Natural killer cell treated with Interleukin-12 subunit alpha and Interleukin-12 subunit beta and Interleukin-15 and Interleukin-18, amount 100 ng/mL, for 72 hours (primary cell): ENCODE measurements at regions not wholly inside any gene's neighbourhood (a gene's known extent, or its start where the extent isn't known, plus 50 kb on each side); places are given as distances from the start of the nearest gene placed in this dataset.

Experiments used
- ATAC-seq, 2 donors: fragments of 150-1000 bp; cut with Tn5 transposase in 1 of 2; sonication (Bioruptor Pico), chemical (Tn5 transposase) in 1 of 2; 2 replicates each; pipeline ENCODE4 v1.10.0; 2021
- DNase-seq: peaks from one replicate; pipeline ENCODE4 v3.0.0; 2022; ENCODE audit warnings: low spot score
- H3K27ac Mint-ChIP-seq, 2 donors: 1 replicate in 1 of 2; 2 replicates in 1 of 2; pipeline ENCODE4 v1.8.0; 2022; ENCODE audit warnings: mixed read lengths in 2 of 2, mild to moderate bottlenecking in 1 of 2, moderate library complexity in 1 of 2
- H3K27me3 Mint-ChIP-seq, 2 donors: 1 replicate in 1 of 2; 2 replicates in 1 of 2; pipeline ENCODE4 v1.8.0; 2022; ENCODE audit warnings: mixed read lengths in 2 of 2
- H3K36me3 Mint-ChIP-seq: one replicate; pipeline ENCODE4 v1.8.0; 2022; ENCODE audit warnings: mixed read lengths
- H3K4me1 Mint-ChIP-seq, 2 donors: 1 replicate in 1 of 2; 2 replicates in 1 of 2; pipeline ENCODE4 v1.8.0; 2022; ENCODE audit warnings: low read depth in 2 of 2, mixed read lengths in 2 of 2, mild to moderate bottlenecking in 1 of 2
- H3K4me3 Mint-ChIP-seq: one replicate; pipeline ENCODE4 v1.8.0; 2022; ENCODE audit warnings: mixed read lengths
- H3K9me3 Mint-ChIP-seq: 2 replicates; pipeline ENCODE4 v1.8.0; 2022; ENCODE audit warnings: mixed read lengths

DNA sequence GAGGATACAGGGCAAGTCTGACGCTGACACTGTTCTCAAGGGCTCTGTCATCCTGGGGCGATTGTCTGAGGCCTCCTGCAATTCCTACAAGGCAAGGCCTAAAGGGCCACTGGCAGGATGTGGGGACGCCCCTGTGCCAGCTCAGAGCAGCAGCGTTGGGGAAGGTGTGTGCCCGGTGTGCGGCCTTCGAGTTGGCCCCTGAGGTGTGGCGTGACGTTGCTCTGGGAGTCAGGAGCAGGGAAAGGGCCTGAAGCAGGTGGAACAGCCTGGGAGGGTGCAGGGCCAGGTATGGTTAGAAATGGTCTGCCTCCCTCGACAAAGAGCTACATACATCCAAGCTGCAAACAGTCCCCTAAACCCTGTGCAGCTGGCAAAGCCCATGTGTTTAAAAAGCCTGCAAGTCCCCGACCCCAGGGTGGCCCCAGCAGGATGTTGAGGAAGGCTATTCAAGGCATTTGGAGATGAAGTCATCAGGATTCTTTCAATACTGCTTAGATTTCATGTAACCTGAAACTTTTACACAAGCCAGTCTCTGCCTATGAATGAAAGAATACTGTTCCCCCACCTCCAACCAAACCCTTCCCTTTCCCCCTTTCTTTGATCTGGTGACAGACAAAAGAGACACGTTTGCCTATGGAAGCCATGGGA, 142.5 kb upstream of the TNS3 start:
- DNase-seq: no peak
- Mint-ChIP-seq H3K9me3 (no peaks in the 10 kb centered on the region), H3K27ac (no peak overlapping the region), H3K4me1 (no peaks in the 10 kb centered on the region), H3K36me3 (no peaks in the 10 kb centered on the region), H3K27me3 (peaks cover 2 to 5% of the 10 kb centered on the region in 2 donors), H3K4me3 (no peak overlapping the region)
- no peak for ATAC-seq

DNA sequence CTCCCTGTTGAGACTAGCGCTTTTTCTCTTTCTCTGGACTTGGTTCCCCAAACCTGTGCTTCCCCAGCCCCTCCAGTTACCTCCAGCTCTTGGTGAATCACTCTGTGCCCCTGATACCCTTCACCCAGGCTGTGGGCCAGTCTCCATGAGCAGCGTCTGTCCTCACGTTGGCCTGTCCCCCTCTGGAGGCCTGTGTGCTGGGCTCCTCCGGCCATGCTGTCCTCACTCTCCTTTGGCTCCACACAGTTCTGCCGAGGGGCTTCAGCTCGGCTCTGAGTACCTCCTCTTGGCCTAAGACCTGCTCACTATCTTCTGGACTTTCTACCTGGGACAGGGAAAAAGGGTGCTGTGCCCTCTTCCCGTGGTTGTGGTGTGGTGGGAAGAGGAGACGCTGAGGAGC, 140.2 kb upstream of the TNS3 start:
- peak in 1 of 2 donors; percentile 36 for ATAC-seq
- Mint-ChIP-seq H3K36me3 (no peaks in the 10 kb centered on the region), H3K27me3 (peaks cover 2 to 7% of the 10 kb centered on the region in 2 donors), H3K9me3 (no peaks in the 10 kb centered on the region), H3K4me3 (no peak overlapping the region), H3K4me1 (no peaks in the 10 kb centered on the region), H3K27ac (no peak overlapping the region)
- no peak for DNase-seq

DNA sequence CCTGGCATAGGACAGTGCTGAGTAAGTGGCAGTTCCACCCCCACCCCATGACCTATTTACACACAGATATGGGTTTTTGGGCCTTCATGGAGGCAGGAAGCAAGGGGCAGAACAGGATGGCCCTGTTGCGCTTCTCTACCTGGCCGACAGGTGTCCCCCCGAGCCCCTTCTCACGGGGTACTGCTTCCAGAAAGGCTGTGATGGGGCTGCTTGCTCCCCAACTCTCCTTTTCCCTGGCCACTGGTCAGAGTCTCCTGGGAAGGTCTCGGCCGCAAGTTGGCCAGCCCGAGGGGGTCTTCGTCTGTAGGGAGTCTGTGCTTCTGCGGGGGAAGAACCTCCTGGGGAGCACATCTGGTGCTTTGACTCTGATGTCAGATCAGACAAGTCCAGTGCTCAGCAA, 139.8 kb upstream of the TNS3 start:
- Mint-ChIP-seq H3K4me1 (no peaks in the 10 kb centered on the region), H3K27ac (no peak overlapping the region), H3K36me3 (no peaks in the 10 kb centered on the region), H3K27me3 (peaks cover 2 to 7% of the 10 kb centered on the region in 2 donors), H3K4me3 (no peak overlapping the region), H3K9me3 (no peaks in the 10 kb centered on the region)
- ATAC-seq (no peak), DNase-seq (no peak)

DNA sequence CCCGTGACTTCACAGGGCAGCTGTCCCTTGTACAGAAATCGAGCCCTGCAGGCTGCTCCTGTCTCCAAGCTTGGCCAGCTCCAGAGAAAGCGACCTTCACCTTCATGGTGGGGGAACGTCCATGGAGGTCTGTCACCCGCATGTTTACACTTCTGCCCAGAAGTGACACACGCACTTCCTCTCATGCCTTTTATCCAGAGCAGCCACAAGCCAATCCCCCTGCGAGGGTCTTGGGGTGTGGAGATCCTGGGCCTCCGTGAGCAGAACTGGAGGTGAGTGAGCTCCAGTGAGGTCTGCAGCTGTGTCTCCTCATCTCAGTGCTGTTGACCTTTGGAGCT, 139.0 kb upstream of the TNS3 start:
- no peaks in the 10 kb centered on the region for H3K4me1 Mint-ChIP-seq
- H3K27ac Mint-ChIP-seq: no peak overlapping the region
- H3K4me3 Mint-ChIP-seq: no peak overlapping the region
- ATAC-seq (no peak), DNase-seq (no peak)
- no peaks in the 10 kb centered on the region for H3K9me3 Mint-ChIP-seq
- peaks cover 0 to 7% of the 10 kb centered on the region in 2 donors for H3K27me3 Mint-ChIP-seq
- H3K36me3 Mint-ChIP-seq: no peaks in the 10 kb centered on the region

DNA sequence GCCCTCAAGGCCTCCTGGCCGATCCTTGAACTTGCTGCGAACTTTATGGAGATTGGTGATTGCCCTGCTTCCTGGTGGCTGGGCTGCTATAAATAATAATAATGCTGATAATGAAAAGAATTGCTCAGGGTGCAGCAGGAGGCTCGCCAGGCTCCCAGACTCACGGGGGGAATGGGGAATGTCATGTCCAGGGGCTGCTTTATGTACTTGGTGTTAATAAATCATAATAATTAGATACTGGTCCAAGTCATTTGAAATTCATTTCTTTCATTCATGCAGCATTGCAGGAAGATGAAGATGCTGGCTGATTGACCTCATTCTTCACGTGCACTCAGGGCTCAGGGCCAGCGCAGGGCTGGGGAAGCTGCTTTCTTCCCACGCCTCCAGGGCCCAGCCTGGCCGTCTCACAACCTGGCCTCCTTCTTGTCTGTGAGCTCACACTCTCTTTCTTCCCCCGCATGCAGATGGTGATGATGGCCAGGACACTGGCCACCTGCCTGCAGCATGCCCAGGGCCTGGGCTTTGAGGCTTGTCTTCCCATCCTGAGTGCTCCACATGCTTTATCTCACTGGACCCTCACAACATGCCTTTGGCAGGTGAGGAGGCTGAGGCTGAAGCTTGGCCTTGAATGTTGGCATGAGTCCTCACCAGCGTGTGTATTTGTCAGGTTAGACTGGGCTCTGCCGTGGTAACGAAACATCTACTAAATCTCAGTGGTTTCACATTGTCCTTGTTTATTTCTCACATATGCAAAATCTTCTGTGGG, 138.4 kb upstream of the TNS3 start:
- Mint-ChIP-seq H3K4me1 (no peaks in the 10 kb centered on the region), H3K27me3 (peaks cover 0 to 7% of the 10 kb centered on the region in 2 donors), H3K36me3 (no peaks in the 10 kb centered on the region), H3K27ac (no peak overlapping the region), H3K4me3 (no peak overlapping the region), H3K9me3 (no peaks in the 10 kb centered on the region)
- DNase-seq (no peak), ATAC-seq (peak in 1 of 2 donors; percentile 36)

DNA sequence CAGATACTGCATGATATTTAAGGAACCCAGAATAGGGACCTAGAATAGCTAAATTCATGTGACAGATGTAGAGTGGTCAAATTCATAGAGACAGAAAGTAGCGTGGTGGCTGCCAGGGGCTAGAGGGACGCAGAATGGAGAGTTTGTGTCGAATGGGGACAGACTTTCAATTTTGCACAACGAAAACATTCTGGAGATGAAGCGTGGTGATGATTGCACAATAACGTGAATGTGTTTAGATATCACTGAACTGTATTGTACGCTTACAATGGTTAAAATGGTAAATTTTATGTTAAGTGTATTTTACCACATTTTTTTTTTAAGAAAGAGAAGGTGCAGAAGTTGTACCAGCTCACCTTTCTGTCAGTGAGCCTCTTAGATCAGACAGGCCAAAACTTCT, 137.8 kb upstream of the TNS3 start:
- peaks cover 0 to 7% of the 10 kb centered on the region in 2 donors for H3K27me3 Mint-ChIP-seq
- no peaks in the 10 kb centered on the region for H3K36me3 Mint-ChIP-seq
- DNase-seq: no peak
- no peak overlapping the region for H3K27ac Mint-ChIP-seq
- H3K9me3 Mint-ChIP-seq: no peaks in the 10 kb centered on the region
- no peak overlapping the region for H3K4me3 Mint-ChIP-seq
- H3K4me1 Mint-ChIP-seq: no peaks in the 10 kb centered on the region
- ATAC-seq: no peak

DNA sequence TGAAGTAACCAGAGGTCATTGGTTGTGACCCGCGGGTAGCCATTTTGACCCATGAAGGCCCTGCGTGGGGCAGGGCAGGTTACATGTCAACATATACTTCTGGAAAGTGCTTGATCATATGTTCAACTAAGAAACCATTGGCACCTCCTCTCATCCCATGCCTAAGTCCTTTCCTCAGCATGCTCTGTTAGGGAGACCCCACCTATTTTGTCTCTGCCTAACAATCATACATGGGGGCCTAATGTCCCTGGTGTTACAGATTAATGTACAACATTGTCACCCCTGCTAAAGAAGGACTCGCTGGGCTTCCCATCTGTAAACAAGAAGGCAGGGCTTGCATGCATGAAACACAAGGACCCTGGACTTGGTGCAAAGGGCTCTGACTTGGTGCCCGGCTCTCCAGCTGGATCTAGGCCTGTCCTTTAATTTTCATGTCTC, 133.7 kb upstream of the TNS3 start:
- Mint-ChIP-seq H3K27ac (no peak overlapping the region), H3K4me1 (no peaks in the 10 kb centered on the region), H3K9me3 (no peaks in the 10 kb centered on the region), H3K4me3 (no peak overlapping the region), H3K36me3 (no peaks in the 10 kb centered on the region), H3K27me3 (peaks cover 0 to 7% of the 10 kb centered on the region in 2 donors)
- no peak for ATAC-seq
- no peak for DNase-seq

DNA sequence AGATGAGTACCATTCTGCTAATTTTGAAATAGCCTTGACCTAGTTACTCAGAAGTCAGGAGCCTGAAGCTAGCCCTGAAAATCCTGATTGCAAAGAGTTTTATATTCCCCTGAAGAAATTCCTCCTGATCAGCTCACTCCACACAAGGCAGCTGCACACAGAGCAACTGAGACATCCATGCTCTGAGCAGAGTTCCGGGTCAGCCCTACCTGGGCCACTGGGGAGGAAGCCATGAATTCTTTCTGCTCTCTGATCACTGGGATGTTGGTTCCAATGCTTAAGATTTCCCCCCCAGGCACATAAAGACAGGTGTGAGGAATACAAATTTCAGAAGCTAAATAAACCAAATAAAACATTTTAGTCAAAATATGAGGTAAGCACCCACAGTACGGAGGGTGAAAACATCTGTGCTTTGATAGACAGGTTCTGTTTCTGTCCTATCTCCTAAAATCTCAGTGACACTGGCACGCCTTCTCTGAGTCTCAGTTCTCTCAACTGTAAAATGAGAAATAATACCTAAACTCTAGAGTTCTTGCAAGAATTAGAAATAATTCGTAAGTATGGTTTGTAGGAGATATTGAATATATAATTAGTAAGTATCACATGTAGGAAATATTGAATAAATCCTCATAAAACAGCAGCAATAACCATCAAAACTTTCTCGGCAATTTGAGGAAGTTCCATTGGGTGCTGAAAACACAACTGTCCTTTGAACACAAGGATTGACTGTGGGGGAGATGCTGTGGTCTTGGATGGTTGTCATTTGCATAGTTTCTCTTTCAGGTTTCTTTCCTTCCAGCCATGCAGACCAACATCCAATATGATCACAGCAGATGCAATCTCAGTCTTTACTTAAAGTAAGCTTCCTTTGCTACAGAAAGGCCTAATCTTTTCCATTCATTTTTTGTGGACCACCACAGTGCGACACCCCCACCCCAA, 133.0 kb upstream of the TNS3 start:
- Mint-ChIP-seq H3K27me3 (peaks cover 0 to 7% of the 10 kb centered on the region in 2 donors), H3K9me3 (no peaks in the 10 kb centered on the region), H3K36me3 (no peaks in the 10 kb centered on the region), H3K27ac (no peak overlapping the region), H3K4me1 (no peaks in the 10 kb centered on the region), H3K4me3 (no peak overlapping the region)
- no peak for DNase-seq
- ATAC-seq: no peak

DNA sequence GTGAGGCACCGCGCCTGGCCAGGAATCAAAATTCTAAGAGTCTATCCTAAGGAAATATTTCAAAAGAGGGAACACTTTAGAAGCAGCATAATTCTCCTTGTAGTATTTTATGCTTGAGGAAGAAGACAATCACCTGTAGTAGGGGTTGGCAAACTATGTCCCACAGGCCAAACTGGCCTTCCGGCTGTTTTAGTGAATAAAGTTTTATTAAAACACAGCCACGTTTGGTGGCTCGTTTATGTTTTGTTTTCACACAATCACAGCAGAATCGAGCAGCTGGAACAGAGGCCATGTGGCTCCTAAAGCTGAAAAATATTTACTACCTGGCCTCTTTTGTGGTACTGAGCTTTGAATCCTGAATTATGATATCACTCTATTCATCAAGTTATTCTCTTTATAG, 131.7 kb upstream of the TNS3 start:
- Mint-ChIP-seq H3K9me3 (no peaks in the 10 kb centered on the region), H3K27me3 (no peaks in the 10 kb centered on the region), H3K4me3 (no peak overlapping the region), H3K27ac (no peak overlapping the region), H3K36me3 (no peaks in the 10 kb centered on the region), H3K4me1 (no peaks in the 10 kb centered on the region)
- DNase-seq: no peak
- ATAC-seq: no peak

DNA sequence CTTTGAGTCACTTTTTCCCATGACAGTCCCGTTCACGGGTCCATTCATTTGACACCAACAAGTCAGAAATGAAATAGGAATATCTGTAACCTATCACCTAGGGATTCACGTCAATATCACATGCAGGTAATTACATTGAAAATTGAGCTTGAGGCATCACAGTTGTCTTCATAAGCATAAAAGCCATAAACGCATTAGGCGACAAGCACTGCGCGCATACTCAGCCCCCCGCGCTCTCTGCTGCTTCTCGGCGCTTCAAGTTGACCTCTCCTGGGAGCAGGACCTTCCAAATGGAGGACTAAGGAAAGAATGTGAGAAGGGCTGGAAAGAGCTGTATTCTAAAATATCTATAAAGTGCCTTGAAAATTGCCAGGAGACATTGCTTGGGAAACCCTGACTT, 130.5 kb upstream of the TNS3 start:
- Mint-ChIP-seq H3K27ac (no peak overlapping the region), H3K4me1 (no peaks in the 10 kb centered on the region), H3K27me3 (no peaks in the 10 kb centered on the region), H3K36me3 (no peaks in the 10 kb centered on the region), H3K9me3 (no peaks in the 10 kb centered on the region), H3K4me3 (no peak overlapping the region)
- no peak for DNase-seq
- no peak for ATAC-seq

DNA sequence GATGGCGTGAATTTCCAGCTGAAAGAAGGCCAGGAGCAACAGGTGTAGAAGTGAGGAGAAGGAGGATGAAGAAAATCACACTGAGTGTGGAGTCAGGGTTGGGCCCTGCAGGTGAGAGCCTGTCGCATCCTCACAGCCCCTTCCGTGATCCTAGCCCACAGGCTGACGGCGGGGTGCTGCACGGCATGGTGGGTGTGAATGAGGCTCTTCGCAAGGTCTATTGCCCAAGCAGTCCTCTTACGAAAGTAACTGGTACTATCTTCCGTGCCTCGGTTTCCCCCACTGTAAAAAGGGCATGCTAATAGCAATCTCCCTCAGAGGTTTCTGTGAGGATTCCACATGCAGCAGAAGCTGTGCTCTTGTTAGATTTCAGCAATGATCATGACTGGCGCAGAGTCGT, 129.9 kb upstream of the TNS3 start:
- ATAC-seq (no peak), DNase-seq (no peak)
- no peaks in the 10 kb centered on the region for H3K4me1 Mint-ChIP-seq
- H3K4me3 Mint-ChIP-seq: no peak overlapping the region
- H3K36me3 Mint-ChIP-seq: no peaks in the 10 kb centered on the region
- no peaks in the 10 kb centered on the region for H3K9me3 Mint-ChIP-seq
- no peaks in the 10 kb centered on the region for H3K27me3 Mint-ChIP-seq
- H3K27ac Mint-ChIP-seq: no peak overlapping the region

DNA sequence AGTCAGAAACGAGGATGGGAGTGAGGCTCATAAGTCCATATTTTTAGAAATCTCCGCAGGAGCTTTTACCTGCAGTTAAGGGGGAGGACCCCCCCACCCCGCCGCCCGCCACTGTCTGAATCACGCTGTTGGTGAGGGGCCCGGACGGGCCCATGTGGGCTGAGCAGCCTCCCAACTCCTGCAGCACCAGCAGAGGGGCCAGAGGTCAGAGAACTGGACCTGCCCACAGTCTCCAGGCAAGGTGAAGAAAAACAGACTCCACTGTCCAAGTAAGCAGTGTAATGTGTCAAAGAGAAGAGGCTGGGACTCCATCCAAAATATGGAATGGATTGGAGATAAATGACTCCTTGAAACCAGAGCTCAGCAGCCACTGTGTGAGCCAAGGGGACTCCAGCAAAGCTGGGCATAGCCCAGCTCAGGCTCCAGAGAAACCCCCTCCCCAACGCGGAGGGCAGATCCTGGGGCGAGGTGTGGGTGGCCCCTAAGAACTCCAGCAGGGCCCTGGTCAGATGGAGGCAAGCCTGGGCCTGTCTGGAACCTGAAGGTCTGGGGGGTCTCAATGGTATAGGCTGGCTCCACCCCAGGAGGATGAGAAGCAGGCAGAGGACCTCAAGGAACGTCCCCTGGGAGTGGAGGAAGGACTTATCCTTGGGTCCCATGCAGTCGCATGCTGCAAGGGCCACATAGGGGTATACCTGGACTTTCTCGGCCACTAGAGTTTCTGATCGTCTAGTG, 128.5 kb upstream of the TNS3 start:
- Mint-ChIP-seq H3K36me3 (no peaks in the 10 kb centered on the region), H3K4me3 (no peak overlapping the region), H3K9me3 (no peaks in the 10 kb centered on the region), H3K4me1 (no peaks in the 10 kb centered on the region), H3K27ac (no peak overlapping the region), H3K27me3 (no peaks in the 10 kb centered on the region)
- peak; percentile 31 to 48 for ATAC-seq
- DNase-seq: no peak

DNA sequence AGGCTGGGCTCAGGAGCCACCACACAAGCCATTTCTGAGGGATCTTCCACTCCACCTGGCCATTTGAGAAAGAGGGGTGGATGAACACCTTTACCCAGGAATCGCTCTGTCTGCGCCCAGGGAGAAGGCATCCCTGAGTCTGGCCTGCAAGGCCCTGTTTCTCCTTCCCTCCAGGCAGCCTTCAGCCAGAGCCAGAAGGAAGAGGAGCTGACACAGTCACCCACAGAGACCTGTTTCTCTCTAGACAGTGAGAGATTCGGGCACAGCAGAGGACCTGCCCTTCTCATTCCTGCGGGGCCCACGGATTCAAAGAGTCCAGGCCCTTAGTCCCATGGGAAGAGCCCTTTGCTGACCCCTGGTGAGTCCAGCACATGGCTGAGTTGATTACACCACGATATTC, 127.5 kb upstream of the TNS3 start:
- Mint-ChIP-seq H3K4me1 (no peaks in the 10 kb centered on the region), H3K4me3 (no peak overlapping the region), H3K27ac (no peak overlapping the region), H3K36me3 (no peaks in the 10 kb centered on the region), H3K27me3 (peaks cover 0 to 5% of the 10 kb centered on the region in 2 donors), H3K9me3 (no peaks in the 10 kb centered on the region)
- ATAC-seq (no peak), DNase-seq (no peak)
